ENCODE measurements at regions not wholly inside any gene's neighbourhood (a gene's known extent, or its start where the extent isn't known, plus 50 kb on each side); places are given as distances from the start of the nearest gene placed in this dataset.

DNA sequence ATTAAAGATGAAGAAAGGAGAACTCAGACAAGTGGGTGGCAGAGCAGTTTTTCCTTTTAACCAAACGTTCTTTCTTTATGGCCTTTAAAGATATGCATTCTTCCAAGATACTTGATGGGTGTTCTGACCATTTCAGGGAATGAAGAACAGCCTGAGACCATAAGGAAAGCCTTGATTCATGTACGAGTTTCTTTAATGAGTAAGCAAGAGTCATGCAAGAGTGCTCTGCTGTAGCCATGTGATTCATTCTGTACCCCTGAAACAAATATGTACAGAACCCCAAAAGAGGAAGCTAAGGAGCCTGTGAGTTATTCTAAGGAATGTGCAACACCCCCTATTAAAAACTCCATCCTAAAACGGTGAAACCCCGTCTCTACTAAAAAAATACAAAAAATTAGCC is 372.8 kb downstream of the MTX2 start:
- DNase-seq (ENCODE audit: low read depth in 2 of 3, low spot score in 2 of 3), result no peak

DNA sequence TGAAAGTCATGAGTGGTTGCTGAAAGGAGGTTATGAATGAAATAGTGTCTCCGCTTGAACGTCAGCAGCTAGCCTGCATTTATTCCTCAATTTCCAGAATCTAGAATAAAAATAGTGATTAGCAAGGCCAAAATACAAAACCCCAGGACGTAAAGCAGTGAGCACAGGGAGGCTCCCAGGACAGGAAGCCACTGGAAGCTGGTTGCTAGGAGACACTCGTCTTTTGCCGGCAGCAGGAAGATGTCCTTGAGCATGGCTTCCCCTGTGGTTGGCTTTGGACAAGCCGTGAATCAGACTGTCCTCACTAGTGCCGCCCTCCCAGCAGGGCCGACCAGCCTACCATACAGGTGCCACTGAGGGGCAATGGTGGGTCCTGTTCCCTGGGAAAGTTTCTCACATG is 374.4 kb downstream of the MTX2 start:
- no peak for DNase-seq (ENCODE audit: low read depth in 2 of 3, low spot score in 2 of 3)

DNA sequence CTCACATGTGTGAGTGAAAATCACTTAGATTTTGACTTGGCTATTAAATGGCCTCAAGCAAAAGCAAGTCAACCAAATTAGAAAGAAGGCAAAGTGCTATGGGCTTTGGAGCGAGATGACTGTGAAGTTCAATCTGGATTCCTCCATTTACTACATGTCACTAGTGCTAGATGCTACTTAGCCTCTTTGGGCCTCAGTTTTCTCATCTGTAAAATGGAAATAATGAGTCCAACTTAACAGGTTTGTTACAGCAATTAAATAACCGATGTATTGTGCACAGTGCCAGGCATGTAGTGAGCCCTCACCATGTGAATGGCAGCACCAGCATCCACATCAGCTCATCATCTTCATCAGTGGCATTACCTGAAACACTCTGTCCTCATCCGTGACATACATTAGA is 376.3 kb downstream of the MTX2 start:
- DNase-seq (ENCODE audit: low read depth in 2 of 3, low spot score in 2 of 3), result no peak

DNA sequence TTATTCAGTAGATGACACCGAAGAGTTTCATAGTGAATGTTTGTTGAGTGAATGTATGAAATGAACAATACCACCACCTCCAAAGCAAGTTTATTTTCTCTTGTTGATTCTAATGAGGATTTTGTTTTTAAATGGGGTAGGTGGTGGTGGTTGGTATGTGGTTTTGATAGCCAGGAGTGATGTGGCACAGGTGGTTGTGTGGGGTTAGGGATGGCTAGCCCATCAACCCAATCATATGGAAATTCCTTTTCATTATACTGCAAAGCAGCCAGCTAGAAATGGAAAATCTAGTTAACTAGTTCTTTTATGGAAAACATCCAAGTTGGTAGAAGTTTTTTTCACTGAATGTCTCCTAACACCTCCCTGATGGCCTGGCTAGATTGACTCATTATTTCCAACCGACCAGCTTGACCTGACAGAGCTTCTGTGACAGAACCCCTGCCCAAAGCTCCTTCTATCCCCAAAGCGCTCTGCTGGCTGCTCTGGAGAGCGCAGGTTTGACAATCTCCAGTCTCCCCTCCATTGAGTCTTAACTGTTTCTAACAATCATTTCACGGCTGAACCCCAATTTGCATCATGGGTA is 376.9 kb downstream of the MTX2 start:
- no peak for DNase-seq (ENCODE audit: low read depth in 2 of 3, low spot score in 2 of 3)

DNA sequence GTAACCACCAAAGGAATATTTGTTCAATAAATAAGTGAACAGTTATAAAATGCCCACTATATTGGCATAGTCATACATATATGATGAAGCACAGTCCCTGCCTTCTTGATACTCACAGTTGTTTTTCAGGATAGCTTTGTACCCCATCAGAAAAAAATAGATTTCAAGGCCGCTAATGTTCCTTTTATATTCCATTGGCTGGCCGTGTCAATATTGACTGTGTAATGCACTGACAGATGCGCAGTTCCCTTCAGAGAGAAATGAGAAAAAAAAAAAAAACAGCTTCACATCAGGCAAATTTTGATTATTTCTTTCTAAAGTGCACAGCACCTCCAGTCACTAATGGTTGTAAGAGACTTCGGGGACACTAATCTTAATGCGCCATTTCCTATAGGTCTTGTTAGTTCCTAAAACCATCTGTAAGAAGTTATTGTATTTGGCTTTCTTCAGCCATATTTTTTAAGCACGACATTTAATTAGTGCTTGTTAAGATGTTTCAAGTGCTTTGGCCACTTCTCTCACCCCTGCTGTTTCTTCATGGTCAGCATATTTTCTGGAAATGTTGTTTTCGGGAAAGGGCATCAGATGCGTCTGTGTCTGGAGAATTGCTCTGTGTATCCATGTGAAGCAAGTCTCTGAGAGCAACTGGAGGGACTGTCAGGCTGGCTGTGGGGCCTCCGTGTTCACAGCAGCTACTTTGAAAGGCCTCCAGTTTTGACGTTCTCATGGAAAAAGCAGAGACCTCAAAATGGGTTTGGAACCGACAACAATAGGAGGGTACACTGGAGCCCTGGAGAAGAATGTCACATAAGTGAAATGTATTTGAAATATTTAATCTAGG is 378.3 kb downstream of the MTX2 start:
- no peak for DNase-seq (ENCODE audit: low read depth in 2 of 3, low spot score in 2 of 3)

DNA sequence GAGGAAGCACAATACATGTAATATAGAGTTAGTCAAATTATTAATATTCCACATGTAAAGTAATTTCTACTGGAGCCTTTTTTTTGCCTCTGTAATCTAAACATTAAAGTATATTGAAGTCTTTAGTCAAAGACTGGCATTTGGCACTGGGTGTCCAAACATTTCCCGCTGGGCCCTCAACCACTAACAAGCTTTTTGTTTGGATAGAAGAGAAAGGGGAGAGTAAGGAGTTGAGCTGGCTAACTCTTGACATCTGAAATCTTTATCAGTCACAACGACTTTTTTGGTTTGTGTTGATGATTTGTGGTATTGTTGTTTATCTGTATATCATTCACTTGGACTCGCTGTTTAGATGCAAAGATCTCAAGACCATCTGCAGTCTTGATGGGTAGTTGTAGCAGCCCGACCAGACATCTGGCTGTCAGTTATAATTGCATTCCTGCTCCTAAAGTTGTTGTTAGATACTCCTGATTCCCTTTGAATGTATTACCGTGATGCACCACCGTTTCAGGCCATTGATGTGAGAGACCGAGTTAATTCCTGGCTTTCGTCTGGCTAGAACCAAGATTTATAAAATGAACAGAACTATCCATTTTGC is 379.6 kb downstream of the MTX2 start:
- no peak for DNase-seq (ENCODE audit: low read depth in 2 of 3, low spot score in 2 of 3)

DNA sequence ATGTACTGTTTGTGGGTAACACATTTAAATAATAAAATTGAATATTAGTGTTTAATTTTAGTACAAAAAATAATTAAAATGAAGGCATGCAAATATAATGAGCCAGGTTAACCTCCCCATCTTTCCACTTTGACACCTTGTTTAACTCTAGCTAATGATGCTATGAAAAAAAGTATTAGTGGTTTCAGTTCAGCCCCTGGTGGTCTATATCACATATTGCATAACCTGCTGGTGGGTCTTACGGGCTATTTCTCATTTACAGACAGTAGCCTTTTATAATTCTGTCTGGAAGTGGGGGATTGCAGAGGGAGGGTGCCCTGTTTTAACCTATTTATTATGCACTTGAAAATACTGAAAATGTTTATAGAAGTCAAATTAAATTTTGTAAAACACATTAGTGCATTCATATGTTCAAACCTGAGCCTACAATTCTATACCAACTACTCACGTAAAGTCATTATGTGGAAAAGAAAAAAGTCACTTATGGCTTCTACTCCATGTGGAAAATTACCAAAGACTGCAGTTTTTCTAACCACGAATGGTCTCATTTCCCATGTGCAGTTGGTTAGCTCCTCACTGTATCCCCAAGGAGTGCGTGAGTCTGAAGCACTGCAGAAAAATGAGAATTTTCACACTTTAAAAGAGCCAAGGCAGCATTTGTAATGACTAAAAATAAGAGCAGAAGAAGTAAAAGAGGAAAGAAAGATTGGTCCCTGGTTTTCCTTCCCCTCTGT is 381.0 kb downstream of the MTX2 start:
- DNase-seq (ENCODE audit: low read depth in 2 of 3, low spot score in 2 of 3), result no peak

DNA sequence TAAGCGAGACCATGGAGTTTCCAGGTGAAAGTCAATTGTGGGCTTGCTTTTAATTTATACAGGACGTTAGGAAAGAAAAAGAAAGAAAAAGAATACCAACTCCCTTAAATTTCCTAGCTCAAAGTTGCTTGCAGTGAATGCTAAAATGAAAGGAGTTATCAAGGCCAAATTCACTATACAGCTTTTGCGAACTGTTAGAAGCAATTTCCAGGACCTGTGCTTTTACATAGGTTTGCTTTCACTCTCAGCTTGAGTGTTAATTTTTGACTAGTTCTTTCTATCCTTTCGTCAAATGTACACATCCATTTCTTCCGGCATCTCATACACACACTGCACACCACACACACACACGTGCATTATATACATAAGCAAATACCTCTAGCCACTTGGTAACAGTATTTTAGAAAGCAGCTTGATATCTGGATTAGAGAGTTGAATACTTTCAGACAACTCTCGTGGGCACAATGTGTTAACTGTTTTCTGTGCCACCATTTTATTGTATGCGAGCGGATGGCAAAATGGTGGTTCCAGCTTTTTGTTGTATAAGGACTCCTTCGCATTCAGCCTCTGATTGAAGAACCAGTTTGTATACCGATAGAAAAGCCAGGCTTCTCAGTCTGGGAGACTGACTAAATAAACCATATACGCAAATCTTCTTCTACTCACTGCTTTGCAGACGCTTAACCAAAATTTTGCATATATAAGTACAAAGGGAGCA is 381.8 kb downstream of the MTX2 start:
- DNase-seq (ENCODE audit: low read depth in 2 of 3, low spot score in 2 of 3), result no peak

DNA sequence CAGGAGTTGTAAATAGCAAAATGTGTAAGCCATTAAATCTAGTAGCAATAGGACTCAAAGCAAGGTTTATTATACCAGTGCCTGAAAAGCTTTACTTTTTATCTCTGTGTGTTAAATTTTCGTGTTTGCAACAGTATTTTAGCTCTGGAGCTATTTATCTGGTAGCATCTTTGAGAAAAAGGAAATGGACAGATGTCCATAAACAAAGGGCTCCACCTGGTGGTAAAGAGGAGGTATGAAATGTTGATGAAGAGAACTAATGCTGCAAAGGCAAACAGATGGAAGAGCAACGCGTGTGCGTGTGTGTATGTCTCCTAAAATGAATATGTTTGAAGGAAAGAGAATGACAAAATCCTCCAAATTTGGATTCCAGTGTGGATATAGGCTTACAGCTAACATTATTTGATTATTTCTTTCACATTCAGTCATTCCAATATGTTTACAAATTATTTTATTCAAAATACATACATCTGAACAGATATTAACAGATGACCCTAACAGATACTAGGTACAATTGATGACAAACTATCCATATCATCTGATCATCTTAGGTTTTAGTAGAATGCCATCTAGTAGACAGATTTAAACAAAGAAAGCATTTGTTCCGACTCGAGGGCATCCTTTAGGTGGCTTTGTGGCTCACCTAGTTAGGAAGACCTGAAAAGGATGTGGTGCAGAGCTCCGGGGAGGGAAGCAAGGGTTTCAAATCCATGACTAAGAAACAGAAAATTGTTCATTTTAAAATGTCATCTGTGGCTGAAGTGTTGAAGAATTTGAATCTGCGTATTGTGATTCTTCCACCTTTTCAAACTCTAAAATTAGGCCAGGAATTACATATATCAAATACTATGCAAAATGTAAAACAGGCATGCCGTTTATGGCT is 383.3 kb downstream of the MTX2 start:
- DNase-seq (ENCODE audit: low read depth in 2 of 3, low spot score in 2 of 3), result no peak

DNA sequence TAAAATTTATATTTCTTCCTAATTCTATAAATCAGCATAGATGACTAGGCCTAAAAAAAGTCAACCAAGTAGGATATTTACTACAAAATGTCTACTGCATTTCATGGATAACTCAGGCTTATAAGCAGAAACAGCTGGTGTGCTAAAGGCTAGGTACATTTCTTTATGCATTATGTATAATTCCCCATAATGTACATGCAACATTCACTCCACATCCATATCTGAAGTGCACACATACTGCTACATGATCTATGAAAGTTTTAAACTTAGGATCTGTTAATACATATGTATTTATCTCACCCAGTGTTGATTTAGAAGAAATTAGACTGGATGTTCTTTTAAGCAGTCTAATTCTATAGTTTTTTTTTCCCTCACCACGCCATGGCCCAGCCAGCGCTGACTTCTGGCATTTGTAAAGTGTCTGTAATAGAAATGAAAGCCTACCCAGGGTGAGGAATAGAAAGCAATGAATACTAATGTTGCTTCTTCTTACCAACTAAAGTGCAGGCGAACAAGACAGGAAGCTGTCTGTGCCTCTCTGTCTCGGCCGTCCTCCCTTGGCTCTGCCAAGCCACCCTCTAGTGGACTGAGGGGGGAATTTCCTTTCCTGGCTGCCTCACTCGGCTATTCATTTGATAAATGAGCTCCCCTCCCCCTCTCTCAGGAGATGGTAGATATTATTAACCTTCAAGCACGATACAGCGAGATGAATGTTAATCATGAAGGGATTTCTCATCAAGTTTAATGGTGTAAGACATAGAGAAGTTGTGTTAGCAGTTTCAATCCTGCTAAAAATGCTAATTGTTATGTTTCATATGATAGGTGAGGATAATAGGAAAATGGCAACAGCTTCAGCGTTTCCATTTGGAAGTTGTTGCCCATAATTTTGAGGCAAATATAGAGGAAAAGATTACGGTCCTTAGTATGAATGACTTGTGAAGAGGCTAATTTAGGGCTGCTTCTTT is 384.5 kb downstream of the MTX2 start:
- DNase-seq (ENCODE audit: low read depth in 2 of 3, low spot score in 2 of 3), result no peak

DNA sequence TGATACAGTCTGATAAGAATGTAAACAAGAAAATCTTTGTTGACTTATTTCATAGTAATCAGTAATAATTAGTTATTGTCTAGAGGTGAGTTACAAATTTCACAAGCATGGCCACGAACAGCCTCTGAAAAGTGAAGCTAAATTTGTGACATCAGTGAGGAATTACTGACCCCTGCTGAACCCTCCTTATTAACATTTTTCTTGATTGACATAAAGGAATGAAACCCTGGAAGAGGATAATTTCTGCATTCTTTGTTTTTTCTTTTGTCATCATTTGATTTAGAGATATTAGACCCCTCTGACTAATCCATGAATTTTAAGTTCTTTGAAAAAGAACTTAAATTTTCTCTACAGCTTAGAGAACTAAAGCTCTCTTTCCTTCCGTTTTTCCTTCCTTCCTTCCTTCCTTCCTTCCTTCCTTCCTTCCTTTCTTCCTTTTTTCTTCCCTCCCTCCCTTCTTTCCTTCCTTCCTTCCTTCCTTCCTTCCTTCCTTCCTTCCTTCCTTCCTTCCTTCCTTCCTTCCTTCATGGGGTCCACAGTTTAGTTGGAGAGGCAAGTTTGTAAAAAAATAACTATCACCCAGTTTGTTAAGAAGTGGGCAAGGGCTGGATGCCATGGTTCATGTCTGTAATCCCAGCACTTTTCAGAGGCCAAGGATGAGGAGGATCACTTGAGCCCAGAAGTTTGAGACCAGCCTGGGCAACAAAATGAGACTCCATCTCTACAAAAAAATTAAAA is 387.0 kb downstream of the MTX2 start:
- no peak for DNase-seq (ENCODE audit: low read depth in 2 of 3, low spot score in 2 of 3)

DNA sequence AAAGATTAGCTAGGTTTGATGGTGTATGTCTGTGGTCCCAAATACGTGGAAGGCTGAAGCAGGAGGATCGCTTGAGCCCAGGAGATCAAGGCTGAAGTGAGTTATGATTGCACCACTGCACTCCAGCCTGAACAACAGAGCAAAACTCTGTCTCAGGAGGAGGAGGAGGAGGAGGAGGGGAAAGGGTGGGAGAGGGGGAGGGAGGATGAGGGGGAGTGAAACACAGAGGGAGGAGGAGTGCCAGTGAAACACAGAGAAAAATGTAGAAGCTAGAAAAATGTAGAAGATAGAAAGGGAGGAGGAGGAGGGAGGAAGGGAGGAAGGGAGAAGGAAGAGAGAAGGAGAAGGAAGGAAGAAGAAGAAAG is 387.5 kb downstream of the MTX2 start:
- DNase-seq (ENCODE audit: low read depth in 2 of 3, low spot score in 2 of 3), result no peak

DNA sequence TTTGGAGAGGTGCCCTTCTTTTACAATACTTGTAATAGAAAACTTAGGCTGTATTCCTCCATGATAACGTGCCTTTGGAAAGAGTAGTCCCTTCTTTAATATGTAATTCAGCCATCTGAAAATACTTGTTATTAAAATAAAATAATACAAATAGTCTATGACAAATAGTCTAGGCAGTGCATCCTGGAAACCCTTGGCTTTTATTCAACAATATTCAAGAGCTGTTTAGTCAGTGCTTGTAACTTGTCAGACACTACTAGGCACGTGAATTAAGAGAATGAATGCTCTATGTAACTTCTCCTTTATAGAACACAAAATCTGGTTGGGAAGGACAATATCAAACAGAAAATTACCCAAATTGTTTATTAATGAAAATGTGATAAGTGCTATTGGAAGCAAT is 388.2 kb downstream of the MTX2 start:
- no peak for DNase-seq (ENCODE audit: low read depth in 2 of 3, low spot score in 2 of 3)

DNA sequence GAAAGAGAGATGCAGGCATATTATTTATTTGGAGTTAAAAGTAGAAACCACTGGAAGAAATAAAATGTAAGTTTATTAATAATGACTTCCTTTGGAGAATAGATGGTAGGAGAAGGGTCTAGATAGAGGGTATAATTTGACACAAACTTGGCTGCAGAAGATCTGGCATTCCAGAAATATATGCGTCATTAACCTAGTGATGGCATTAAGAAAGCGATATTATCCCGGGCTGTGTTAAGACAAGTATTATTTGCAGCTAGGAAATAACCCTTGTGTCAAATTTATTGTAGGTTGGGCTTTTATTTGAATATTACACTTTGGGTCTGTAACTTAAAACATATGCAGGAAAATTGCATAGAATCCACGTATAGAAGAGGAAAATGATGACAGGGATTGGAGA is 389.5 kb downstream of the MTX2 start:
- no peak for DNase-seq (ENCODE audit: low read depth in 2 of 3, low spot score in 2 of 3)

DNA sequence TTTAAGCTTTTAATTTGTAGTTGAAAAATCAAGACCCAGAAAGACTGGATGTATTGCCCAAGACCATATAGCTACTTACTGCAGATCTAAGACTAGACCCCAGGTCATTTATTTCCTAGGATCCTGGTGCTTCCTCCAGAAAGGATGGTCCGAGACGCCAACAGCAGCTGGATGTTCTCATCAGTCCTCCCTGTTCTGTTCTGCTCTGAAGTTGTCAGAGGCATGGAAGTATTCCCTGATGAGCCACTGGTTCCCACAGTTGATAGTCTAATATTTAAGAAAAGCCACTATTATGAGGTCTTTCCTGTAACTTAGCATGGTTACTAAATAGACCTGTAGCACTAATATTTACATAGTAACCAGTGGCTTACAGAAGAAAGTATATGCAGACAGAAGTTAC is 393.5 kb downstream of the MTX2 start:
- no peak for DNase-seq (ENCODE audit: low read depth in 2 of 3, low spot score in 2 of 3)

DNA sequence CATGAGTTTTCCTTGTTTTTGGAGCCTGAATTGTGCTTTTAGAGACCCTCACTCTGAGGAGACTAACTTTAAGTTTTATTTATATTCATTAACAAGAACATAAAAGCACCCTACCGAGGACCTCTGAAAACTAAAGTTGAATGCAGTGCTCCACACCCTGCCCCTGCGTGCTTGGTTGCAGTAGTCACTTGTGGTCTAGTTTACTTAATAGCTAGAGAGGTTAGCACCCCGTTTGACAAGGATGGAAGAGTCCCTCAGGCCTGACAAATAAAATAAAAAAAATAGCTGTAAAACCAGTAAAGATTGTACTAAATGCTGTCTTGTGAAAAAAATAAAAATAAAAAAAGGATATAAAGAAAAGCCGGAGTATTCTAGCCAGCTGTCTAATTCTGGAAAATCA is 395.2 kb downstream of the MTX2 start:
- DNase-seq (ENCODE audit: low read depth in 2 of 3, low spot score in 2 of 3), result no peak

DNA sequence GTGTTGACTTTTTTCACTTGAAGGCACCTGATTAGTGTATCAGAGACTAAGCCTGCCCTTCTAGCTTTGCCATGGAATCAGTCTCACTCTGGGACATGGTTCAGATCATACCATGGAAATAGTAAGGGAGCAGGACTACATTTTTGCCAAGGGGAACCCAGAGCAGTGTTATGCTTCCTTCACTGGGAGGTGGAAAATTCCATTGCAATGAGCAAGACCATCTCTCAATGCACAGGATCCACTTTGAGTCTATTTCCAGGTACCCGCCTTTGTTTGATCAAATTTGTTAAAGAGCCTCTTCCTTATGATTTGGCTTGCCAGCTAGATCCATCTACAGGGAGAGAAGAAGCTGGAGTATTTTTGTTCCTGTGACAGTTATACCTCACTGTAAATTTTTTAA is 395.8 kb downstream of the MTX2 start:
- no peak for DNase-seq (ENCODE audit: low read depth in 2 of 3, low spot score in 2 of 3)

DNA sequence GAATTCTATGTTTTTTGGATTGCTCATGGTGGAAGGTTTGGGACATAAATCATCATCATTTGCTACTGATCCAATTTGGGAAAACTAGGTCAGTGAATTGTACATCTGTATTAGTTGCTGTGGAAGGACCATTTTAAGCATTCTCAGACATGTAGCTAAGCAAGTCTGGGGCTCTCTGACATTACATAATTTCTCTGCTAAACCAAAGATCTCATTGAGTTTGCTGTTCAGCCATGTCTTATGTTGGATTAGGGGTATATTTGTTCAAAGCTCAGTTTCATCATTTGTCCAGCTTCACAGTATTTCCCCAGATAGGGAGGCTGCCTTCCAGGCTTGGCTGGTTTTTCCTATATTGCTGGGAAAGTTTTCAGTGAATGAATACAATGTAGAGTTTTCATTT is 399.7 kb downstream of the MTX2 start:
- no peak for DNase-seq (ENCODE audit: low read depth in 2 of 3, low spot score in 2 of 3)
